ENCODE measurements at regions not wholly inside any gene's neighbourhood (a gene's known extent, or its start where the extent isn't known, plus 50 kb on each side); places are given as distances from the start of the nearest gene placed in this dataset.

DNA sequence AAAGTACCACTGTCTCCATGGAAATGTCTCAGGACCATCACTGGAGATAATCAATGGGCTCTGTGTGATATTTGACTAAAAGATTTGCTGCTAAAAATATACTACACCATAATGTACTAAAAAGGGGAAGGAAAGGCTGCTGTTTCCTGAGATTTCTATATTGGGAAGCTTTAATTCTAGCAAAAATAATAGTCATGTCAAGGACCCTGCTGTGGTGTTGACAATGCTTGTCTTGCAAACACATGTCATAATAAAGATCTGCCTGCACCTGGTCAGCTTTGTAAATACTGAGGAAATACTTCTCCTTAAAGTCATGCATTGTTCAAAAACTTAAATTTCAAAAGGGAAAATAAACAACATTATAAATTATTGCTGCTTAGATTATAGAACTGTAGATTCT, 417.9 kb downstream of the GPM6A start (continued):
- TF ChIP-seq, protein P1, sequence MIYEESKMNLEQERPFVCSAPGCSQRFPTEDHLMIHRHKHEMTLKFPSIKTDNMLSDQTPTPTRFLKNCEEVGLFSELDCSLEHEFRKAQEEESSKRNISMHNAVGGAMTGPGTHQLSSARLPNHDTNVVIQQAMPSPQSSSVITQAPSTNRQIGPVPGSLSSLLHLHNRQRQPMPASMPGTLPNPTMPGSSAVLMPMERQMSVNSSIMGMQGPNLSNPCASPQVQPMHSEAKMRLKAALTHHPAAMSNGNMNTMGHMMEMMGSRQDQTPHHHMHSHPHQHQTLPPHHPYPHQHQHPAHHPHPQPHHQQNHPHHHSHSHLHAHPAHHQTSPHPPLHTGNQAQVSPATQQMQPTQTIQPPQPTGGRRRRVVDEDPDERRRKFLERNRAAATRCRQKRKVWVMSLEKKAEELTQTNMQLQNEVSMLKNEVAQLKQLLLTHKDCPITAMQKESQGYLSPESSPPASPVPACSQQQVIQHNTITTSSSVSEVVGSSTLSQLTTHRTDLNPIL (CRISPR knock-in tag; IDR thresholded peaks at IDR 0.05; ENCODE audit: low read depth): no peak
- TF ChIP-seq OSR1 (CRISPR knock-in tag; IDR thresholded peaks at IDR 0.05) (no peak), ZFP3 (CRISPR knock-in tag; IDR thresholded peaks at IDR 0.05) (no peak), TCF4 (CRISPR knock-in tag; IDR thresholded peaks at IDR 0.05; ENCODE audit: borderline replicate concordance) (no peak), ZC3H10 (CRISPR knock-in tag; IDR thresholded peaks at IDR 0.05) (no peak), ZFP30 (CRISPR knock-in tag; IDR thresholded peaks at IDR 0.05) (no peak)

DNA sequence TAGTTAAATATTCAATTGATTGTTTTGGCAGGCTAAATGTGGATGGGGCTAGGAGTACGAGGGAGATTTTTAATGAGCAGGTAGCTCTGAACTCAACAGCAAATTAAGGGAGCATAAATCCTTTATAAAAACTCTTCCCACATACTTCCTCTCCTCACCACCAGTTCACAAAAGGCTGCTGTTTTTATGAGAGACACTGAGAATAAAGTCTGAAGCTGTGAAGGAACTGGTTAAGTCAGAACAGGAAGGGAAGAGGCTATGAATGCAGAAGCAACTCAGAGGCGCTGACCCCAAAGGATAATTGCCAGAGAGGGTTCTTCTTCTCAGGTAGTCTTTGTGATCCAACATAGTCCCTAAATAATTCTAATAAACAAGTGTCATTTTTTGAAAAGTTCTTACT, 406.1 kb downstream of the GPM6A start:
- TF ChIP-seq ZNF70 (CRISPR knock-in tag; IDR thresholded peaks at IDR 0.05): no peak
- TF ChIP-seq, protein P2, sequence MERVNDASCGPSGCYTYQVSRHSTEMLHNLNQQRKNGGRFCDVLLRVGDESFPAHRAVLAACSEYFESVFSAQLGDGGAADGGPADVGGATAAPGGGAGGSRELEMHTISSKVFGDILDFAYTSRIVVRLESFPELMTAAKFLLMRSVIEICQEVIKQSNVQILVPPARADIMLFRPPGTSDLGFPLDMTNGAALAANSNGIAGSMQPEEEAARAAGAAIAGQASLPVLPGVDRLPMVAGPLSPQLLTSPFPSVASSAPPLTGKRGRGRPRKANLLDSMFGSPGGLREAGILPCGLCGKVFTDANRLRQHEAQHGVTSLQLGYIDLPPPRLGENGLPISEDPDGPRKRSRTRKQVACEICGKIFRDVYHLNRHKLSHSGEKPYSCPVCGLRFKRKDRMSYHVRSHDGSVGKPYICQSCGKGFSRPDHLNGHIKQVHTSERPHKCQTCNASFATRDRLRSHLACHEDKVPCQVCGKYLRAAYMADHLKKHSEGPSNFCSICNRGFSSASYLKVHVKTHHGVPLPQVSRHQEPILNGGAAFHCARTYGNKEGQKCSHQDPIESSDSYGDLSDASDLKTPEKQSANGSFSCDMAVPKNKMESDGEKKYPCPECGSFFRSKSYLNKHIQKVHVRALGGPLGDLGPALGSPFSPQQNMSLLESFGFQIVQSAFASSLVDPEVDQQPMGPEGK (CRISPR knock-in tag; IDR thresholded peaks at IDR 0.05; ENCODE audit: borderline replicate concordance): no peak
- ATAC-seq: no peak

DNA sequence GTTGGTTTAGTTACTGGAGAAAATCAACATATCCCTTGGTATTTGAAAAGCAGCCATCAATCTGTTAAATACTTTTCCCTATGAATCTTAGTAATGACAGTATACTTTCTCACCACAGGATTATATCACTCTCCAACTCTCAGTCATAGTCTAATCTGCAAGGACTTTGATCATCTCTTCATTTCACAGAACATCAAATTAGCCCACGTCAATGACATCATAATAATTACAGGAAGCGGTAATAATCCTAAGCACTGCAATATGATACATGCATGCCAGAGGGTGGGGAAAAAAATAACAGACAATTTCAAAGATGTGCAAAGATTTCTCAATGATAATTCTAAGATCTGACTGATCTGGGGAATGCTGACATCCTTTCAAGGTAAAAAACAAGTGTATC, 404.1 kb downstream of the GPM6A start:
- no peak for TF ChIP-seq CSDC2 (CRISPR knock-in tag; IDR thresholded peaks at IDR 0.05)
- TF ChIP-seq, protein P2 (CRISPR knock-in tag; IDR thresholded peaks at IDR 0.05; ENCODE audit: borderline replicate concordance): no peak
- no peak for TF ChIP-seq ISL1 (CRISPR knock-in tag; IDR thresholded peaks at IDR 0.05)
- no peak for TF ChIP-seq ZFP30 (CRISPR knock-in tag; IDR thresholded peaks at IDR 0.05)
- no peak for TF ChIP-seq ZNF70 (CRISPR knock-in tag; IDR thresholded peaks at IDR 0.05)
- no peak for TF ChIP-seq PPARA (CRISPR knock-in tag; IDR thresholded peaks at IDR 0.05; ENCODE audit: borderline replicate concordance)
- TF ChIP-seq OSR1 (CRISPR knock-in tag; IDR thresholded peaks at IDR 0.05): no peak

DNA sequence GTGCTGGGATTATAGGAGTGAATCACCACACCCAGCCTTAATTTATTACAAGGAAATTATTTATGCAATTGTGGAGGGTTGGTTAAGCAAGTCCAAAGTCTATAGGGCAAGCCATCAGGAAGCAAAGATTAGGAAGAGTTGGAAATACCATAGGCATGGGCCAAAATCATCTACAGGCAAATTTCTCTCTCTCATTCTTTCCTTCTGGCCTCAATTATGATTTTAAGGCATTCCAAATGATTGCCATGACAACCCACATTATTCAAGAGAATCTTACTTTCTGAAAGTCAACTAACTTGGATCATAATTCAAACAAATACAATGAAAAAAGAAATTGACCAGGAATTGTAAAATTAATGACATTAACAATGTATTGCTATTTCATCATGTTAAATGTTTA, 400.8 kb downstream of the GPM6A start:
- no peak for TF ChIP-seq TCF4 (CRISPR knock-in tag; IDR thresholded peaks at IDR 0.05; ENCODE audit: borderline replicate concordance)
- TF ChIP-seq BACH2 (CRISPR knock-in tag; IDR thresholded peaks at IDR 0.05; ENCODE audit: borderline replicate concordance): no peak
- no peak for TF ChIP-seq RARB (CRISPR knock-in tag; IDR thresholded peaks at IDR 0.05)
- TF ChIP-seq ZFP3 (CRISPR knock-in tag; IDR thresholded peaks at IDR 0.05): no peak
- no peak for TF ChIP-seq ZNF70 (CRISPR knock-in tag; IDR thresholded peaks at IDR 0.05)
- TF ChIP-seq, protein P3, sequence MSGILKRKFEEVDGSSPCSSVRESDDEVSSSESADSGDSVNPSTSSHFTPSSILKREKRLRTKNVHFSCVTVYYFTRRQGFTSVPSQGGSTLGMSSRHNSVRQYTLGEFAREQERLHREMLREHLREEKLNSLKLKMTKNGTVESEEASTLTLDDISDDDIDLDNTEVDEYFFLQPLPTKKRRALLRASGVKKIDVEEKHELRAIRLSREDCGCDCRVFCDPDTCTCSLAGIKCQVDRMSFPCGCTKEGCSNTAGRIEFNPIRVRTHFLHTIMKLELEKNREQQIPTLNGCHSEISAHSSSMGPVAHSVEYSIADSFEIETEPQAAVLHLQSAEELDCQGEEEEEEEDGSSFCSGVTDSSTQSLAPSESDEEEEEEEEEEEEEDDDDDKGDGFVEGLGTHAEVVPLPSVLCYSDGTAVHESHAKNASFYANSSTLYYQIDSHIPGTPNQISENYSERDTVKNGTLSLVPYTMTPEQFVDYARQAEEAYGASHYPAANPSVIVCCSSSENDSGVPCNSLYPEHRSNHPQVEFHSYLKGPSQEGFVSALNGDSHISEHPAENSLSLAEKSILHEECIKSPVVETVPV (CRISPR knock-in tag; IDR thresholded peaks at IDR 0.05): no peak
- TF ChIP-seq, protein P4, sequence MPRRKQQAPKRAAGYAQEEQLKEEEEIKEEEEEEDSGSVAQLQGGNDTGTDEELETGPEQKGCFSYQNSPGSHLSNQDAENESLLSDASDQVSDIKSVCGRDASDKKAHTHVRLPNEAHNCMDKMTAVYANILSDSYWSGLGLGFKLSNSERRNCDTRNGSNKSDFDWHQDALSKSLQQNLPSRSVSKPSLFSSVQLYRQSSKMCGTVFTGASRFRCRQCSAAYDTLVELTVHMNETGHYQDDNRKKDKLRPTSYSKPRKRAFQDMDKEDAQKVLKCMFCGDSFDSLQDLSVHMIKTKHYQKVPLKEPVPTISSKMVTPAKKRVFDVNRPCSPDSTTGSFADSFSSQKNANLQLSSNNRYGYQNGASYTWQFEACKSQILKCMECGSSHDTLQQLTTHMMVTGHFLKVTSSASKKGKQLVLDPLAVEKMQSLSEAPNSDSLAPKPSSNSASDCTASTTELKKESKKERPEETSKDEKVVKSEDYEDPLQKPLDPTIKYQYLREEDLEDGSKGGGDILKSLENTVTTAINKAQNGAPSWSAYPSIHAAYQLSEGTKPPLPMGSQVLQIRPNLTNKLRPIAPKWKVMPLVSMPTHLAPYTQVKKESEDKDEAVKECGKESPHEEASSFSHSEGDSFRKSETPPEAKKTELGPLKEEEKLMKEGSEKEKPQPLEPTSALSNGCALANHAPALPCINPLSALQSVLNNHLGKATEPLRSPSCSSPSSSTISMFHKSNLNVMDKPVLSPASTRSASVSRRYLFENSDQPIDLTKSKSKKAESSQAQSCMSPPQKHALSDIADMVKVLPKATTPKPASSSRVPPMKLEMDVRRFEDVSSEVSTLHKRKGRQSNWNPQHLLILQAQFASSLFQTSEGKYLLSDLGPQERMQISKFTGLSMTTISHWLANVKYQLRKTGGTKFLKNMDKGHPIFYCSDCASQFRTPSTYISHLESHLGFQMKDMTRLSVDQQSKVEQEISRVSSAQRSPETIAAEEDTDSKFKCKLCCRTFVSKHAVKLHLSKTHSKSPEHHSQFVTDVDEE (CRISPR knock-in tag; IDR thresholded peaks at IDR 0.05): no peak
- TF ChIP-seq, protein P2 (CRISPR knock-in tag; IDR thresholded peaks at IDR 0.05; ENCODE audit: borderline replicate concordance): no peak
- no peak for TF ChIP-seq PPARA (CRISPR knock-in tag; IDR thresholded peaks at IDR 0.05; ENCODE audit: borderline replicate concordance)
- no peak for TF ChIP-seq SNAI2 (CRISPR knock-in tag; IDR thresholded peaks at IDR 0.05)

More for the DNA sequence above, 404.1 kb downstream of the GPM6A start:
- ATAC-seq: no peak

More for the DNA sequence above, 400.8 kb downstream of the GPM6A start:
- ATAC-seq: no peak
